MM.1S (cell line): ENCODE measurements at regions not wholly inside any gene's neighbourhood (a gene's known extent, or its start where the extent isn't known, plus 50 kb on each side); places are given as distances from the start of the nearest gene placed in this dataset.

Source experiments
- EZH2 ChIP-seq: fragments of 300-600 bp; sonication (generic); optimal IDR thresholded peaks from 2 replicates; pipeline ENCODE3; 2017; ENCODE audit warnings: low read depth, mild to moderate bottlenecking, antibody characterized with exemption, low read length, mixed read lengths
- TF ChIP-seq, protein P1 (sequence below): fragments of 300-600 bp; sonication (generic); IDR thresholded peaks from 2 replicates; pipeline ENCODE4 v1.5.1; 2016; ENCODE audit warnings: antibody characterized with exemption, low read length, mixed read lengths

GRCh38 chr14:62532181-62532580 lies 513.1 kb downstream of the KCNH5 start:
- TF ChIP-seq, protein P1, sequence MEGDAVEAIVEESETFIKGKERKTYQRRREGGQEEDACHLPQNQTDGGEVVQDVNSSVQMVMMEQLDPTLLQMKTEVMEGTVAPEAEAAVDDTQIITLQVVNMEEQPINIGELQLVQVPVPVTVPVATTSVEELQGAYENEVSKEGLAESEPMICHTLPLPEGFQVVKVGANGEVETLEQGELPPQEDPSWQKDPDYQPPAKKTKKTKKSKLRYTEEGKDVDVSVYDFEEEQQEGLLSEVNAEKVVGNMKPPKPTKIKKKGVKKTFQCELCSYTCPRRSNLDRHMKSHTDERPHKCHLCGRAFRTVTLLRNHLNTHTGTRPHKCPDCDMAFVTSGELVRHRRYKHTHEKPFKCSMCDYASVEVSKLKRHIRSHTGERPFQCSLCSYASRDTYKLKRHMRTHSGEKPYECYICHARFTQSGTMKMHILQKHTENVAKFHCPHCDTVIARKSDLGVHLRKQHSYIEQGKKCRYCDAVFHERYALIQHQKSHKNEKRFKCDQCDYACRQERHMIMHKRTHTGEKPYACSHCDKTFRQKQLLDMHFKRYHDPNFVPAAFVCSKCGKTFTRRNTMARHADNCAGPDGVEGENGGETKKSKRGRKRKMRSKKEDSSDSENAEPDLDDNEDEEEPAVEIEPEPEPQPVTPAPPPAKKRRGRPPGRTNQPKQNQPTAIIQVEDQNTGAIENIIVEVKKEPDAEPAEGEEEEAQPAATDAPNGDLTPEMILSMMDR = no peak
- TF ChIP-seq EZH2 = no peak
